Erythroblast (primary cell): ENCODE measurements at regions not wholly inside any gene's neighbourhood (a gene's known extent, or its start where the extent isn't known, plus 50 kb on each side); places are given as distances from the start of the nearest gene placed in this dataset.

Experiments used
- GATA1 ChIP-seq: IDR thresholded peaks from 2 replicates; pipeline ENCODE4 v1.6.1; 2011; ENCODE audit warnings: low read depth, mild to moderate bottlenecking, control low read depth, low read length, moderate library complexity
- POLR2A ChIP-seq: IDR thresholded peaks from 2 replicates; pipeline ENCODE4 v1.6.1; 2011; ENCODE audit warnings: mild to moderate bottlenecking, low read length

- TF ChIP-seq POLR2A: no peak
- TF ChIP-seq GATA1: no peak
These were observed 136.0 kb upstream of the AGAP1 start for GRCh38 chr2:235357881-235358280.
